ENCODE measurements at regions not wholly inside any gene's neighbourhood (a gene's known extent, or its start where the extent isn't known, plus 50 kb on each side); places are given as distances from the start of the nearest gene placed in this dataset.

DNA sequence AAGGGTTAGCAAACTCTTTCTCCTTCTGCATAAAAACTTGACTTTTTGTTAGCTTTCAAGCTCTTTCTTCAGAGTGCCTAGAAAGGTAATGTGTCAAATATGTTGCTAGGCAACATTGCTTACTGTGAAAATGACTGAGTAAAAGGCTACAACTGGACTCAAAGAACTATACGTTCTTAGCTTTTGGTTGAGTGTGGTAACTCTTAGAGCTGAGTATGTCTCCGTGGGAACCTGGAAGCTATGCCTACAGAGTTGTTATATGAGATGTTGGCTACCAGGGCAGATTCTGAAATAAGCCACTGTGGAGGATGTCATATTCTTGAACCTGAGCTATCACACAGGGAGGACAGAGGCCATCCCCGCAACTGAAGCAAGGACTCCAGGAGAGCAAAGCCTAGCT is 105.5 kb downstream of the ARL6IP6 start:
- WGBS, result 57% methylated on average over 3 of the region's 3 CpGs
- no peaks in the 10 kb centered on the region for H3K36me3 ChIP-seq (ENCODE audit: control insufficient read depth in 4 of 4, insufficient read depth in 3 of 4, low read depth in 1 of 4, low read length in 3 of 4)
- TF ChIP-seq RAD21 (IDR thresholded peaks at IDR 0.05), result no peak
- no peak for TF ChIP-seq RXRA (IDR thresholded peaks at IDR 0.05)
- no peak for TF ChIP-seq HNF4A (conservative IDR thresholded peaks at IDR 0.05)
- TF ChIP-seq, protein P1, sequence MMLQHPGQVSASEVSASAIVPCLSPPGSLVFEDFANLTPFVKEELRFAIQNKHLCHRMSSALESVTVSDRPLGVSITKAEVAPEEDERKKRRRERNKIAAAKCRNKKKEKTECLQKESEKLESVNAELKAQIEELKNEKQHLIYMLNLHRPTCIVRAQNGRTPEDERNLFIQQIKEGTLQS (IDR thresholded peaks at IDR 0.05), result no peak
- TF ChIP-seq, protein P2, sequence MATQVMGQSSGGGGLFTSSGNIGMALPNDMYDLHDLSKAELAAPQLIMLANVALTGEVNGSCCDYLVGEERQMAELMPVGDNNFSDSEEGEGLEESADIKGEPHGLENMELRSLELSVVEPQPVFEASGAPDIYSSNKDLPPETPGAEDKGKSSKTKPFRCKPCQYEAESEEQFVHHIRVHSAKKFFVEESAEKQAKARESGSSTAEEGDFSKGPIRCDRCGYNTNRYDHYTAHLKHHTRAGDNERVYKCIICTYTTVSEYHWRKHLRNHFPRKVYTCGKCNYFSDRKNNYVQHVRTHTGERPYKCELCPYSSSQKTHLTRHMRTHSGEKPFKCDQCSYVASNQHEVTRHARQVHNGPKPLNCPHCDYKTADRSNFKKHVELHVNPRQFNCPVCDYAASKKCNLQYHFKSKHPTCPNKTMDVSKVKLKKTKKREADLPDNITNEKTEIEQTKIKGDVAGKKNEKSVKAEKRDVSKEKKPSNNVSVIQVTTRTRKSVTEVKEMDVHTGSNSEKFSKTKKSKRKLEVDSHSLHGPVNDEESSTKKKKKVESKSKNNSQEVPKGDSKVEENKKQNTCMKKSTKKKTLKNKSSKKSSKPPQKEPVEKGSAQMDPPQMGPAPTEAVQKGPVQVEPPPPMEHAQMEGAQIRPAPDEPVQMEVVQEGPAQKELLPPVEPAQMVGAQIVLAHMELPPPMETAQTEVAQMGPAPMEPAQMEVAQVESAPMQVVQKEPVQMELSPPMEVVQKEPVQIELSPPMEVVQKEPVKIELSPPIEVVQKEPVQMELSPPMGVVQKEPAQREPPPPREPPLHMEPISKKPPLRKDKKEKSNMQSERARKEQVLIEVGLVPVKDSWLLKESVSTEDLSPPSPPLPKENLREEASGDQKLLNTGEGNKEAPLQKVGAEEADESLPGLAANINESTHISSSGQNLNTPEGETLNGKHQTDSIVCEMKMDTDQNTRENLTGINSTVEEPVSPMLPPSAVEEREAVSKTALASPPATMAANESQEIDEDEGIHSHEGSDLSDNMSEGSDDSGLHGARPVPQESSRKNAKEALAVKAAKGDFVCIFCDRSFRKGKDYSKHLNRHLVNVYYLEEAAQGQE (IDR thresholded peaks at IDR 0.05), result no peak
- TF ChIP-seq, protein P3, sequence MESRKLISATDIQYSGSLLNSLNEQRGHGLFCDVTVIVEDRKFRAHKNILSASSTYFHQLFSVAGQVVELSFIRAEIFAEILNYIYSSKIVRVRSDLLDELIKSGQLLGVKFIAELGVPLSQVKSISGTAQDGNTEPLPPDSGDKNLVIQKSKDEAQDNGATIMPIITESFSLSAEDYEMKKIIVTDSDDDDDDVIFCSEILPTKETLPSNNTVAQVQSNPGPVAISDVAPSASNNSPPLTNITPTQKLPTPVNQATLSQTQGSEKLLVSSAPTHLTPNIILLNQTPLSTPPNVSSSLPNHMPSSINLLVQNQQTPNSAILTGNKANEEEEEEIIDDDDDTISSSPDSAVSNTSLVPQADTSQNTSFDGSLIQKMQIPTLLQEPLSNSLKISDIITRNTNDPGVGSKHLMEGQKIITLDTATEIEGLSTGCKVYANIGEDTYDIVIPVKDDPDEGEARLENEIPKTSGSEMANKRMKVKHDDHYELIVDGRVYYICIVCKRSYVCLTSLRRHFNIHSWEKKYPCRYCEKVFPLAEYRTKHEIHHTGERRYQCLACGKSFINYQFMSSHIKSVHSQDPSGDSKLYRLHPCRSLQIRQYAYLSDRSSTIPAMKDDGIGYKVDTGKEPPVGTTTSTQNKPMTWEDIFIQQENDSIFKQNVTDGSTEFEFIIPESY (IDR thresholded peaks at IDR 0.05), result no peak
- TF ChIP-seq FOXA1 (IDR thresholded peaks at IDR 0.05), result no peak
- TF ChIP-seq TAF1 (conservative IDR thresholded peaks at IDR 0.05), result no peak
- TF ChIP-seq NR2F2 (IDR thresholded peaks at IDR 0.05), result no peak
- TF ChIP-seq GABPA (IDR thresholded peaks at IDR 0.05 in 1 of 2, conservative IDR thresholded peaks at IDR 0.05 in 1 of 2), result no peak
- TF ChIP-seq YY1 (IDR thresholded peaks at IDR 0.05), result no peak
- no peak for TF ChIP-seq JUND (IDR thresholded peaks at IDR 0.05)
- no peak for TF ChIP-seq FOXA2 (IDR thresholded peaks at IDR 0.05)
- no peak for TF ChIP-seq SP1 (IDR thresholded peaks at IDR 0.05)
- TF ChIP-seq EGR1 (IDR thresholded peaks at IDR 0.05; ENCODE audit: low read depth in 2 of 2), result no peak
- TF ChIP-seq HNF4G (IDR thresholded peaks at IDR 0.05), result no peak
- TF ChIP-seq, protein P4, sequence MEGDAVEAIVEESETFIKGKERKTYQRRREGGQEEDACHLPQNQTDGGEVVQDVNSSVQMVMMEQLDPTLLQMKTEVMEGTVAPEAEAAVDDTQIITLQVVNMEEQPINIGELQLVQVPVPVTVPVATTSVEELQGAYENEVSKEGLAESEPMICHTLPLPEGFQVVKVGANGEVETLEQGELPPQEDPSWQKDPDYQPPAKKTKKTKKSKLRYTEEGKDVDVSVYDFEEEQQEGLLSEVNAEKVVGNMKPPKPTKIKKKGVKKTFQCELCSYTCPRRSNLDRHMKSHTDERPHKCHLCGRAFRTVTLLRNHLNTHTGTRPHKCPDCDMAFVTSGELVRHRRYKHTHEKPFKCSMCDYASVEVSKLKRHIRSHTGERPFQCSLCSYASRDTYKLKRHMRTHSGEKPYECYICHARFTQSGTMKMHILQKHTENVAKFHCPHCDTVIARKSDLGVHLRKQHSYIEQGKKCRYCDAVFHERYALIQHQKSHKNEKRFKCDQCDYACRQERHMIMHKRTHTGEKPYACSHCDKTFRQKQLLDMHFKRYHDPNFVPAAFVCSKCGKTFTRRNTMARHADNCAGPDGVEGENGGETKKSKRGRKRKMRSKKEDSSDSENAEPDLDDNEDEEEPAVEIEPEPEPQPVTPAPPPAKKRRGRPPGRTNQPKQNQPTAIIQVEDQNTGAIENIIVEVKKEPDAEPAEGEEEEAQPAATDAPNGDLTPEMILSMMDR (IDR thresholded peaks at IDR 0.05; ENCODE audit: low read depth, low read length, missing input control), result no peak
- TF ChIP-seq, protein P5, sequence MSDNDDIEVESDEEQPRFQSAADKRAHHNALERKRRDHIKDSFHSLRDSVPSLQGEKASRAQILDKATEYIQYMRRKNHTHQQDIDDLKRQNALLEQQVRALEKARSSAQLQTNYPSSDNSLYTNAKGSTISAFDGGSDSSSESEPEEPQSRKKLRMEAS (IDR thresholded peaks at IDR 0.05), result no peak

More for the DNA sequence above, 105.5 kb downstream of the ARL6IP6 start:
- DNase-seq (ENCODE audit: low spot score), result no peak
- Histone ChIP-seq H3K9me3 (ENCODE audit: control insufficient read depth in 4 of 4, low read length in 3 of 4) (no peaks in the 10 kb centered on the region), H3K27ac (ENCODE audit: low read depth in 1 of 2, low read length in 2 of 2) (no peak overlapping the region), H3K4me3 (ENCODE audit: low read depth in 1 of 3, low read length in 3 of 3) (no peak overlapping the region), H3K9ac (ENCODE audit: low read depth in 1 of 2, low read length in 2 of 2) (no peak overlapping the region), H3K4me1 (ENCODE audit: control insufficient read depth in 4 of 4, insufficient read depth in 4 of 4, low read length in 3 of 4) (no peaks in the 10 kb centered on the region), H3K27me3 (ENCODE audit: control insufficient read depth in 4 of 4, insufficient read depth in 4 of 4, low read length in 3 of 4) (peaks cover 0 to 3% (median 0%) of the 10 kb centered on the region in 4 donors)

Measured in liver (tissue), 8 donors.